GM23338 (cell line): ENCODE measurements at regions not wholly inside any gene's neighbourhood (a gene's known extent, or its start where the extent isn't known, plus 50 kb on each side); places are given as distances from the start of the nearest gene placed in this dataset.
A peak's percentile ranks its signal among the peaks of the same experiment; 100 is the strongest.

Experiments
- ATAC-seq: fragments of 200-7000 bp; cut with Tn5 transposase; 3 replicates; pipeline ENCODE4 v1.9.1; 2020
- DNase-seq: peaks from one replicate; pipeline ENCODE4 v3.0.0-alpha.2; 2015; ENCODE audit warnings: low spot score
- H2AFZ ChIP-seq: fragments of 200-600 bp; sonication (generic); 2 replicates; pipeline ENCODE4 v1.8.0; 2016; ENCODE audit warnings: antibody characterized with exemption, mild to moderate bottlenecking, moderate library complexity
- H3F3A ChIP-seq: fragments of 200-600 bp; sonication (generic); replicated peaks from 2 replicates; pipeline ENCODE4 v1.8.0; 2017; ENCODE audit warnings: antibody characterized with exemption, mixed run types, low read depth
- H3K27ac ChIP-seq: fragments of 200-600 bp; sonication (generic); 2 replicates; pipeline ENCODE4 v1.6.1; 2016; ENCODE audit warnings: low read depth
- H3K27me3 ChIP-seq: fragments of 200-600 bp; sonication (generic); 2 replicates; pipeline ENCODE4 v1.8.0; 2016; ENCODE audit warnings: mild to moderate bottlenecking, mixed run types, moderate library complexity; ENCODE audit not compliant: insufficient read depth
- H3K36me3 ChIP-seq: fragments of 200-600 bp; sonication (generic); 2 replicates; pipeline ENCODE4 v1.8.0; 2016; ENCODE audit warnings: mild to moderate bottlenecking; ENCODE audit not compliant: insufficient read depth
- H3K4me1 ChIP-seq: fragments of 200-600 bp; sonication (generic); 2 replicates; pipeline ENCODE4 v1.8.0; 2016; ENCODE audit warnings: mild to moderate bottlenecking, moderate library complexity; ENCODE audit not compliant: insufficient read depth
- H3K4me2 ChIP-seq: fragments of 200-600 bp; sonication (generic); 2 replicates; pipeline ENCODE4 v1.7.1; 2017; ENCODE audit warnings: mixed run types
- H3K4me3 ChIP-seq: fragments of 200-600 bp; sonication (generic); 2 replicates; pipeline ENCODE4 v1.6.1; 2016; ENCODE audit warnings: mixed run types
- H3K79me2 ChIP-seq: fragments of 200-600 bp; sonication (generic); replicated peaks from 2 replicates; pipeline ENCODE4 v1.8.0; 2017; ENCODE audit warnings: mild to moderate bottlenecking; ENCODE audit not compliant: insufficient read depth
- H3K9me2 ChIP-seq: fragments of 200-600 bp; sonication (generic); 2 replicates; pipeline ENCODE4 v1.8.0; 2017; ENCODE audit not compliant: insufficient read depth
- H4K20me1 ChIP-seq: fragments of 200-600 bp; sonication (generic); replicated peaks from 2 replicates; pipeline ENCODE4 v1.8.0; 2017; ENCODE audit warnings: mild to moderate bottlenecking; ENCODE audit not compliant: insufficient read depth
- H3K27ac Mint-ChIP-seq: 2 replicates; pipeline ENCODE4 v1.8.0; 2020; ENCODE audit warnings: inconsistent platforms, mild to moderate bottlenecking, moderate library complexity, mixed read lengths
- H3K27me3 Mint-ChIP-seq: 3 replicates; pipeline ENCODE4 v1.8.0; 2022; ENCODE audit warnings: low read depth, mild to moderate bottlenecking, moderate library complexity, mixed read lengths, inconsistent platforms; ENCODE audit not compliant: insufficient read depth, poor library complexity
- H3K36me3 Mint-ChIP-seq: 3 replicates; pipeline ENCODE4 v1.8.0; 2021; ENCODE audit warnings: low read depth, mild to moderate bottlenecking, inconsistent platforms, moderate library complexity, mixed read lengths
- H3K4me1 Mint-ChIP-seq: 3 replicates; pipeline ENCODE4 v1.8.0; 2020; ENCODE audit warnings: mild to moderate bottlenecking, inconsistent platforms, mixed read lengths
- H3K4me3 Mint-ChIP-seq: 3 replicates; pipeline ENCODE4 v1.8.0; 2021; ENCODE audit warnings: moderate library complexity, mild to moderate bottlenecking, inconsistent platforms, mixed read lengths
- H3K9me3 Mint-ChIP-seq: 3 replicates; pipeline ENCODE4 v1.8.0; 2020; ENCODE audit warnings: moderate library complexity, mild to moderate bottlenecking, inconsistent platforms, mixed read lengths
- CREB1 ChIP-seq: fragments of 250-450 bp; sonication (Bioruptor Pico); IDR thresholded peaks from 2 replicates; pipeline ENCODE4 v1.5.0; 2020; ENCODE audit warnings: low read depth, mild to moderate bottlenecking, moderate library complexity
- EZH2 ChIP-seq: fragments of 200-600 bp; sonication (generic); IDR thresholded peaks from one replicate; pipeline ENCODE4 v1.8.0; 2017; ENCODE audit warnings: antibody characterized with exemption, mild to moderate bottlenecking, low read depth; ENCODE audit not compliant: unreplicated experiment
- EZH2phosphoT487 ChIP-seq: fragments of 200-600 bp; sonication (generic); IDR thresholded peaks from one replicate; pipeline ENCODE4 v1.8.1; 2018; ENCODE audit warnings: antibody characterized with exemption; ENCODE audit not compliant: unreplicated experiment
- JUNB ChIP-seq: IDR thresholded peaks from one replicate; pipeline ENCODE4 v1.6.1; 2016; ENCODE audit warnings: antibody characterized with exemption; ENCODE audit not compliant: unreplicated experiment
- NANOG ChIP-seq: IDR thresholded peaks from 2 replicates; pipeline ENCODE4 v1.6.1; 2016; ENCODE audit warnings: antibody characterized with exemption, borderline replicate concordance
- POLR2AphosphoS5 ChIP-seq: IDR thresholded peaks from 2 replicates; pipeline ENCODE4 v1.6.1; 2016; ENCODE audit warnings: antibody characterized with exemption, low read depth
- ZNF331 ChIP-seq: fragments of 250-450 bp; sonication (Bioruptor Pico); IDR thresholded peaks from 2 replicates; pipeline ENCODE4 v1.5.0; 2020; ENCODE audit warnings: low read depth, mild to moderate bottlenecking, moderate library complexity
- TF ChIP-seq, protein P1 (sequence below): fragments of 250-450 bp; sonication (Bioruptor Pico); IDR thresholded peaks from 2 replicates; pipeline ENCODE4 v1.5.0; 2020; ENCODE audit warnings: mild to moderate bottlenecking, moderate library complexity
- TF ChIP-seq, protein P2 (sequence below): IDR thresholded peaks from 2 replicates; pipeline ENCODE4 v1.6.1; 2016; ENCODE audit warnings: antibody characterized with exemption
- TF ChIP-seq, protein P3 (sequence below): IDR thresholded peaks from one replicate; pipeline ENCODE4 v1.6.1; 2018; ENCODE audit warnings: antibody characterized with exemption; ENCODE audit not compliant: unreplicated experiment

DNA sequence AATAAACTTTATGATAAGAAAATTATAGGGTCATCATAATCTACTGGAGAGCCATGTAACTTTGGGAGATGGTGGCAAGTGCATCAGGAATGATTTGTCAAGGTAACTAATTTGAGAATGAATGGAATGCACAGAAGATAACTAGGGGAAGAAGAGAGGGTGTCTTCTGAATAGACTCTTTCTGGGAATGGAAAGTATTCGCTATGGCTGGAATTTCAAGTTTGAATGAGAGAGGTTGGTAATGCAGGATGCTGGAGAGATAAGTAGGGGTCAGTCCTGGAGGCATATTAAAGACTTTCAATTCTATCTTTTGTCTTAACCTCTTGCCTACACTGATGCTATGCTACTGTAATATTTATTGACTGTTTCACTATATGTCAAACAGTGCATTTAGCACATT, 714.2 kb downstream of the CETN3 start:
- Histone ChIP-seq H3K4me3 (no peak overlapping the region), H3K9me2 (no peaks in the 10 kb centered on the region), H2AFZ (no peak overlapping the region), H3K4me1 (peaks cover 10% of the 10 kb centered on the region), H3K27me3 (no peaks in the 10 kb centered on the region), H3K4me2 (no peak overlapping the region), H3F3A (no peaks in the 10 kb centered on the region), H3K27ac (no peak overlapping the region), H3K36me3 (no peaks in the 10 kb centered on the region), H4K20me1 (no peaks in the 10 kb centered on the region), H3K79me2 (no peaks in the 10 kb centered on the region)
- ATAC-seq (no peak), DNase-seq (peak; percentile 32)
- H3K36me3 Mint-ChIP-seq: 0 out of 3 replicates have a peak, but pooled peaks cover 2% of the 10 kb centered on the region
- no peaks in the 10 kb centered on the region for H3K9me3 Mint-ChIP-seq
- peaks cover 28% of the 10 kb centered on the region for H3K4me1 Mint-ChIP-seq
- peaks cover 7% of the 10 kb centered on the region for H3K27me3 Mint-ChIP-seq
- no peak overlapping the region for H3K4me3 Mint-ChIP-seq
- no peak overlapping the region for H3K27ac Mint-ChIP-seq
- TF ChIP-seq EZH2 (no peak), CREB1 (no peak), JUNB (no peak), EZH2phosphoT487 (no peak), ZNF331 (CRISPR knock-in tag) (no peak), POLR2AphosphoS5 (no peak), NANOG (no peak)
- TF ChIP-seq, protein P1, sequence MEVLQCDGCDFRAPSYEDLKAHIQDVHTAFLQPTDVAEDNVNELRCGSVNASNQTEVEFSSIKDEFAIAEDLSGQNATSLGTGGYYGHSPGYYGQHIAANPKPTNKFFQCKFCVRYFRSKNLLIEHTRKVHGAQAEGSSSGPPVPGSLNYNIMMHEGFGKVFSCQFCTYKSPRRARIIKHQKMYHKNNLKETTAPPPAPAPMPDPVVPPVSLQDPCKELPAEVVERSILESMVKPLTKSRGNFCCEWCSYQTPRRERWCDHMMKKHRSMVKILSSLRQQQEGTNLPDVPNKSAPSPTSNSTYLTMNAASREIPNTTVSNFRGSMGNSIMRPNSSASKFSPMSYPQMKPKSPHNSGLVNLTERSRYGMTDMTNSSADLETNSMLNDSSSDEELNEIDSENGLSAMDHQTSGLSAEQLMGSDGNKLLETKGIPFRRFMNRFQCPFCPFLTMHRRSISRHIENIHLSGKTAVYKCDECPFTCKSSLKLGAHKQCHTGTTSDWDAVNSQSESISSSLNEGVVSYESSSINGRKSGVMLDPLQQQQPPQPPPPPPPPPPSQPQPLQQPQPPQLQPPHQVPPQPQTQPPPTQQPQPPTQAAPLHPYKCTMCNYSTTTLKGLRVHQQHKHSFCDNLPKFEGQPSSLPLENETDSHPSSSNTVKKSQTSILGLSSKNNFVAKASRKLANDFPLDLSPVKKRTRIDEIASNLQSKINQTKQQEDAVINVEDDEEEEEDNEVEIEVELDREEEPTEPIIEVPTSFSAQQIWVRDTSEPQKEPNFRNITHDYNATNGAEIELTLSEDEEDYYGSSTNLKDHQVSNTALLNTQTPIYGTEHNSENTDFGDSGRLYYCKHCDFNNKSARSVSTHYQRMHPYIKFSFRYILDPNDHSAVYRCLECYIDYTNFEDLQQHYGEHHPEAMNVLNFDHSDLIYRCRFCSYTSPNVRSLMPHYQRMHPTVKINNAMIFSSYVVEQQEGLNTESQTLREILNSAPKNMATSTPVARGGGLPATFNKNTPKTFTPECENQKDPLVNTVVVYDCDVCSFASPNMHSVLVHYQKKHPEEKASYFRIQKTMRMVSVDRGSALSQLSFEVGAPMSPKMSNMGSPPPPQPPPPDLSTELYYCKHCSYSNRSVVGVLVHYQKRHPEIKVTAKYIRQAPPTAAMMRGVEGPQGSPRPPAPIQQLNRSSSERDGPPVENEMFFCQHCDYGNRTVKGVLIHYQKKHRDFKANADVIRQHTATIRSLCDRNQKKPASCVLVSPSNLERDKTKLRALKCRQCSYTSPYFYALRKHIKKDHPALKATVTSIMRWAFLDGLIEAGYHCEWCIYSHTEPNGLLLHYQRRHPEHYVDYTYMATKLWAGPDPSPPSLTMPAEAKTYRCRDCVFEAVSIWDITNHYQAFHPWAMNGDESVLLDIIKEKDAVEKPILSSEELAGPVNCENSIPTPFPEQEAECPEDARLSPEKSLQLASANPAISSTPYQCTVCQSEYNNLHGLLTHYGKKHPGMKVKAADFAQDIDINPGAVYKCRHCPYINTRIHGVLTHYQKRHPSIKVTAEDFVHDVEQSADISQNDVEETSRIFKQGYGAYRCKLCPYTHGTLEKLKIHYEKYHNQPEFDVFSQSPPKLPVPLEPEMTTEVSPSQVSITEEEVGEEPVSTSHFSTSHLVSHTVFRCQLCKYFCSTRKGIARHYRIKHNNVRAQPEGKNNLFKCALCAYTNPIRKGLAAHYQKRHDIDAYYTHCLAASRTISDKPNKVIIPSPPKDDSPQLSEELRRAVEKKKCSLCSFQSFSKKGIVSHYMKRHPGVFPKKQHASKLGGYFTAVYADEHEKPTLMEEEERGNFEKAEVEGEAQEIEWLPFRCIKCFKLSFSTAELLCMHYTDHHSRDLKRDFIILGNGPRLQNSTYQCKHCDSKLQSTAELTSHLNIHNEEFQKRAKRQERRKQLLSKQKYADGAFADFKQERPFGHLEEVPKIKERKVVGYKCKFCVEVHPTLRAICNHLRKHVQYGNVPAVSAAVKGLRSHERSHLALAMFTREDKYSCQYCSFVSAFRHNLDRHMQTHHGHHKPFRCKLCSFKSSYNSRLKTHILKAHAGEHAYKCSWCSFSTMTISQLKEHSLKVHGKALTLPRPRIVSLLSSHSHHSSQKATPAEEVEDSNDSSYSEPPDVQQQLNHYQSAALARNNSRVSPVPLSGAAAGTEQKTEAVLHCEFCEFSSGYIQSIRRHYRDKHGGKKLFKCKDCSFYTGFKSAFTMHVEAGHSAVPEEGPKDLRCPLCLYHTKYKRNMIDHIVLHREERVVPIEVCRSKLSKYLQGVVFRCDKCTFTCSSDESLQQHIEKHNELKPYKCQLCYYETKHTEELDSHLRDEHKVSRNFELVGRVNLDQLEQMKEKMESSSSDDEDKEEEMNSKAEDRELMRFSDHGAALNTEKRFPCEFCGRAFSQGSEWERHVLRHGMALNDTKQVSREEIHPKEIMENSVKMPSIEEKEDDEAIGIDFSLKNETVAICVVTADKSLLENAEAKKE (CRISPR knock-in tag): no peak
- TF ChIP-seq, protein P2, sequence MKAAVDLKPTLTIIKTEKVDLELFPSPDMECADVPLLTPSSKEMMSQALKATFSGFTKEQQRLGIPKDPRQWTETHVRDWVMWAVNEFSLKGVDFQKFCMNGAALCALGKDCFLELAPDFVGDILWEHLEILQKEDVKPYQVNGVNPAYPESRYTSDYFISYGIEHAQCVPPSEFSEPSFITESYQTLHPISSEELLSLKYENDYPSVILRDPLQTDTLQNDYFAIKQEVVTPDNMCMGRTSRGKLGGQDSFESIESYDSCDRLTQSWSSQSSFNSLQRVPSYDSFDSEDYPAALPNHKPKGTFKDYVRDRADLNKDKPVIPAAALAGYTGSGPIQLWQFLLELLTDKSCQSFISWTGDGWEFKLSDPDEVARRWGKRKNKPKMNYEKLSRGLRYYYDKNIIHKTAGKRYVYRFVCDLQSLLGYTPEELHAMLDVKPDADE: no peak
- TF ChIP-seq, protein P3, sequence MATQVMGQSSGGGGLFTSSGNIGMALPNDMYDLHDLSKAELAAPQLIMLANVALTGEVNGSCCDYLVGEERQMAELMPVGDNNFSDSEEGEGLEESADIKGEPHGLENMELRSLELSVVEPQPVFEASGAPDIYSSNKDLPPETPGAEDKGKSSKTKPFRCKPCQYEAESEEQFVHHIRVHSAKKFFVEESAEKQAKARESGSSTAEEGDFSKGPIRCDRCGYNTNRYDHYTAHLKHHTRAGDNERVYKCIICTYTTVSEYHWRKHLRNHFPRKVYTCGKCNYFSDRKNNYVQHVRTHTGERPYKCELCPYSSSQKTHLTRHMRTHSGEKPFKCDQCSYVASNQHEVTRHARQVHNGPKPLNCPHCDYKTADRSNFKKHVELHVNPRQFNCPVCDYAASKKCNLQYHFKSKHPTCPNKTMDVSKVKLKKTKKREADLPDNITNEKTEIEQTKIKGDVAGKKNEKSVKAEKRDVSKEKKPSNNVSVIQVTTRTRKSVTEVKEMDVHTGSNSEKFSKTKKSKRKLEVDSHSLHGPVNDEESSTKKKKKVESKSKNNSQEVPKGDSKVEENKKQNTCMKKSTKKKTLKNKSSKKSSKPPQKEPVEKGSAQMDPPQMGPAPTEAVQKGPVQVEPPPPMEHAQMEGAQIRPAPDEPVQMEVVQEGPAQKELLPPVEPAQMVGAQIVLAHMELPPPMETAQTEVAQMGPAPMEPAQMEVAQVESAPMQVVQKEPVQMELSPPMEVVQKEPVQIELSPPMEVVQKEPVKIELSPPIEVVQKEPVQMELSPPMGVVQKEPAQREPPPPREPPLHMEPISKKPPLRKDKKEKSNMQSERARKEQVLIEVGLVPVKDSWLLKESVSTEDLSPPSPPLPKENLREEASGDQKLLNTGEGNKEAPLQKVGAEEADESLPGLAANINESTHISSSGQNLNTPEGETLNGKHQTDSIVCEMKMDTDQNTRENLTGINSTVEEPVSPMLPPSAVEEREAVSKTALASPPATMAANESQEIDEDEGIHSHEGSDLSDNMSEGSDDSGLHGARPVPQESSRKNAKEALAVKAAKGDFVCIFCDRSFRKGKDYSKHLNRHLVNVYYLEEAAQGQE: no peak
